OCI-LY7 (cell line): ENCODE measurements at regions not wholly inside any gene's neighbourhood (a gene's known extent, or its start where the extent isn't known, plus 50 kb on each side); places are given as distances from the start of the nearest gene placed in this dataset.
"Not testable (repeated sequence)": the region's sequence is repeated elsewhere in the genome, so short reads cannot be mapped to it uniquely, and the experiment has no call there.

Experiments used
- BruUV-seq: library from RNA; stranded (reverse); fragments of 400-500 nt; replicated peaks from 2 replicates; lab custom pipeline; 2021; lab: Mats Ljungman, UMichigan
- CTCF ChIA-PET: fragments of 300-600 bp; sonication (Branson Sonifier 250); formaldehyde crosslinking; loops from one replicate; lab custom pipeline; 2022; ENCODE audit warnings: antibody characterized with exemption; ENCODE audit not compliant: unreplicated experiment; lab: Charles Lee
- POLR2A ChIA-PET: fragments of 300-600 bp; sonication (Branson Sonifier 250); formaldehyde crosslinking; loops from one replicate; lab custom pipeline; 2022; ENCODE audit warnings: antibody characterized with exemption; lab: Charles Lee
- DNase-seq: peaks from one replicate; pipeline ENCODE4 v3.0.0-alpha.2; 2015; ENCODE audit warnings: low spot score
- H2AFZ ChIP-seq: fragments of 200-600 bp; sonication (generic), shearing (Covaris generic); 2 replicates; pipeline ENCODE4 v1.6.1; 2014; ENCODE audit warnings: mild to moderate bottlenecking, antibody characterized with exemption, low read length, moderate library complexity
- H3K27ac ChIP-seq: fragments of 200-600 bp; sonication (generic); 2 replicates; pipeline ENCODE4 v1.5.1; 2014; ENCODE audit warnings: mixed run types, low read depth, mild to moderate bottlenecking, moderate library complexity, low read length, inconsistent platforms; ENCODE audit not compliant: poor library complexity, severe bottlenecking
- H3K36me3 ChIP-seq: fragments of 200-600 bp; sonication (generic); 2 replicates; pipeline ENCODE4 v1.6.1; 2014; ENCODE audit warnings: mild to moderate bottlenecking, antibody characterized with exemption, low read length, moderate library complexity, mixed read lengths; ENCODE audit not compliant: insufficient read depth
- H3K4me1 ChIP-seq: fragments of 200-600 bp; sonication (generic); 2 replicates; pipeline ENCODE4 v1.5.1; 2014; ENCODE audit warnings: mild to moderate bottlenecking, low read length; ENCODE audit not compliant: insufficient read depth, poor library complexity, severe bottlenecking
- H3K4me2 ChIP-seq: fragments of 200-600 bp; sonication (generic); 2 replicates; pipeline ENCODE4 v1.6.1; 2014; ENCODE audit warnings: mild to moderate bottlenecking, low read length
- H3K4me3 ChIP-seq: fragments of 200-600 bp; sonication (generic); 2 replicates; pipeline ENCODE4 v1.5.1; 2014; ENCODE audit warnings: mild to moderate bottlenecking, low read depth, low read length; ENCODE audit not compliant: poor library complexity, severe bottlenecking
- H3K79me2 ChIP-seq: fragments of 200-600 bp; sonication (generic); 2 replicates; pipeline ENCODE4 v1.6.1; 2016; ENCODE audit warnings: low read depth, mild to moderate bottlenecking, low read length, moderate library complexity, mixed read lengths; ENCODE audit not compliant: insufficient read depth
- H3K9me2 ChIP-seq: fragments of 200-600 bp; sonication (generic); 2 replicates; pipeline ENCODE4 v1.6.1; 2016; ENCODE audit warnings: mild to moderate bottlenecking, low read length, mixed read lengths; ENCODE audit not compliant: insufficient read depth
- H3K9me3 ChIP-seq: fragments of 200-600 bp; sonication (generic); 2 replicates; pipeline ENCODE4 v1.6.1; 2014; ENCODE audit warnings: mild to moderate bottlenecking, mixed run types, low read length, mixed read lengths
- H4K20me1 ChIP-seq: fragments of 200-600 bp; sonication (generic); 2 replicates; pipeline ENCODE4 v1.6.1; 2014; ENCODE audit warnings: mild to moderate bottlenecking, antibody characterized with exemption, low read length, moderate library complexity, mixed read lengths; ENCODE audit not compliant: insufficient read depth
- EZH2phosphoT487 ChIP-seq: fragments of 200-600 bp; sonication (generic); IDR thresholded peaks from 2 replicates; pipeline ENCODE4 v1.6.1; 2018; ENCODE audit warnings: low read depth, borderline replicate concordance, mild to moderate bottlenecking, mixed run types, antibody characterized with exemption, low read length, moderate library complexity, mixed read lengths
- intact Hi-C: fragments of 100-400 bp; cut with micrococcal nuclease; formaldehyde crosslinking; loops from one replicate; pipeline ENCODE4 v1.10.0; 2022; ENCODE audit not compliant: unreplicated experiment
- TF ChIP-seq, protein P1 (sequence below): fragments of 200-600 bp; sonication (generic); conservative IDR thresholded peaks from 2 replicates; pipeline ENCODE4 v1.5.1; 2014; ENCODE audit warnings: mild to moderate bottlenecking, antibody characterized with exemption, low read length, moderate library complexity, mixed read lengths

- H4K20me1 ChIP-seq: no peaks in the 10 kb centered on the region
- H3K9me2 ChIP-seq: no peaks in the 10 kb centered on the region
- POLR2A ChIA-PET: no interaction called here
- no peaks in the 10 kb centered on the region for H3K9me3 ChIP-seq
- BruUV-seq: no TSS peak
- no peaks in the 10 kb centered on the region for H3K4me1 ChIP-seq
- H3K36me3 ChIP-seq: no peaks in the 10 kb centered on the region
- intact Hi-C loops: no loop called here
- no peaks in the 10 kb centered on the region for H3K79me2 ChIP-seq
- CTCF ChIA-PET: no interaction called here
- TF ChIP-seq EZH2phosphoT487: no peak
- TF ChIP-seq, protein P1, sequence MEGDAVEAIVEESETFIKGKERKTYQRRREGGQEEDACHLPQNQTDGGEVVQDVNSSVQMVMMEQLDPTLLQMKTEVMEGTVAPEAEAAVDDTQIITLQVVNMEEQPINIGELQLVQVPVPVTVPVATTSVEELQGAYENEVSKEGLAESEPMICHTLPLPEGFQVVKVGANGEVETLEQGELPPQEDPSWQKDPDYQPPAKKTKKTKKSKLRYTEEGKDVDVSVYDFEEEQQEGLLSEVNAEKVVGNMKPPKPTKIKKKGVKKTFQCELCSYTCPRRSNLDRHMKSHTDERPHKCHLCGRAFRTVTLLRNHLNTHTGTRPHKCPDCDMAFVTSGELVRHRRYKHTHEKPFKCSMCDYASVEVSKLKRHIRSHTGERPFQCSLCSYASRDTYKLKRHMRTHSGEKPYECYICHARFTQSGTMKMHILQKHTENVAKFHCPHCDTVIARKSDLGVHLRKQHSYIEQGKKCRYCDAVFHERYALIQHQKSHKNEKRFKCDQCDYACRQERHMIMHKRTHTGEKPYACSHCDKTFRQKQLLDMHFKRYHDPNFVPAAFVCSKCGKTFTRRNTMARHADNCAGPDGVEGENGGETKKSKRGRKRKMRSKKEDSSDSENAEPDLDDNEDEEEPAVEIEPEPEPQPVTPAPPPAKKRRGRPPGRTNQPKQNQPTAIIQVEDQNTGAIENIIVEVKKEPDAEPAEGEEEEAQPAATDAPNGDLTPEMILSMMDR: no peak
- H3K27ac ChIP-seq: no peak overlapping the region
- no peak for DNase-seq
- H3K4me3 ChIP-seq: no peak overlapping the region
- no peak overlapping the region for H2AFZ ChIP-seq
- no peak overlapping the region for H3K4me2 ChIP-seq
Observed at GRCh38 chr11:134973801-134974200, 561.8 kb upstream of the B3GAT1 start.

GRCh38 chr11:134971381-134971780 lies 559.3 kb upstream of the B3GAT1 start:
- H3K4me3 ChIP-seq: no peak overlapping the region
- no peaks in the 10 kb centered on the region for H3K9me2 ChIP-seq
- POLR2A ChIA-PET: no interaction called here
- no peak overlapping the region for H2AFZ ChIP-seq
- TF ChIP-seq, protein P1: no peak
- TF ChIP-seq EZH2phosphoT487: no peak
- CTCF ChIA-PET: no interaction called here
- H3K4me1 ChIP-seq: no peaks in the 10 kb centered on the region
- no peak overlapping the region for H3K27ac ChIP-seq
- no peak for DNase-seq
- H4K20me1 ChIP-seq: no peaks in the 10 kb centered on the region
- H3K9me3 ChIP-seq: no peaks in the 10 kb centered on the region
- H3K79me2 ChIP-seq: no peaks in the 10 kb centered on the region
- intact Hi-C loops: no loop called here
- no peaks in the 10 kb centered on the region for H3K36me3 ChIP-seq
- H3K4me2 ChIP-seq: no peak overlapping the region
- BruUV-seq: no TSS peak

- no peaks in the 10 kb centered on the region for H3K9me2 ChIP-seq
- TF ChIP-seq EZH2phosphoT487: no peak
- TF ChIP-seq, protein P1: no peak
- no TSS peak for BruUV-seq
- no peak overlapping the region for H3K4me3 ChIP-seq
- no peaks in the 10 kb centered on the region for H3K4me1 ChIP-seq
- intact Hi-C loops: no loop called here
- no peak overlapping the region for H3K4me2 ChIP-seq
- H3K9me3 ChIP-seq: no peaks in the 10 kb centered on the region
- H2AFZ ChIP-seq: no peak overlapping the region
- ChIA-PET POLR2A (no interaction called here), CTCF (no interaction called here)
- no peaks in the 10 kb centered on the region for H3K36me3 ChIP-seq
- H3K79me2 ChIP-seq: no peaks in the 10 kb centered on the region
- H3K27ac ChIP-seq: no peak overlapping the region
- H4K20me1 ChIP-seq: no peaks in the 10 kb centered on the region
- DNase-seq: no peak
Observed at GRCh38 chr11:134967746-134968145, 555.7 kb upstream of the B3GAT1 start.

DNA sequence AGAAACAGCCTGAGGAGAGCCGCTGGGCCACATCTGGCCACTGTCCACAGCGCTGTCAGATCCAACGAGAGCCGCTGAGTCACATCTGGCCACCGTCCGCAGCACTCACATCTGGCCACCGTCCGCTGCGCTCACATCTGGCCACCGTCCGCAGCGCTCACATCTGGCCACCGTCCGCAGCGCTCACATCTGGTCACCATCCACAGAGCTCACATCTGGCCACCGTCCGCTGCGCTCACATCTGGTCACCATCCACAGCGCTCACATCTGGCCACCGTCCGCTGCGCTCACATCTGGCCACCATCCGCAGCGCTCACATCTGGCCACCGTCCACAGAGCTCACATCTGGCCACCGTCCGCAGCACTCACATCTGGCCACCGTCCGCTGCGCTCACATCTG lies 549.3 kb upstream of the B3GAT1 start:
- H3K9me2 ChIP-seq, POLR2A ChIA-PET, H3K36me3 ChIP-seq, H3K79me2 ChIP-seq, H4K20me1 ChIP-seq, BruUV-seq, H3K4me3 ChIP-seq, H2AFZ ChIP-seq, H3K4me1 ChIP-seq, H3K9me3 ChIP-seq, H3K4me2 ChIP-seq, intact Hi-C loops, H3K27ac ChIP-seq, DNase-seq: not testable (repeated sequence)
- CTCF ChIA-PET: interaction anchor here (0.6 kb wide), 1 partner anchor 1136 kb away, joined by 6 read pairs; no protein-coding TSS in a partner anchor
